Hematopoietic multipotent progenitor cell treated with erythropoietin and hydrocortisone succinate and interleukin-3 and kit ligand, for 4 days (in vitro differentiated cells): ENCODE measurements at regions not wholly inside any gene's neighbourhood (a gene's known extent, or its start where the extent isn't known, plus 50 kb on each side); places are given as distances from the start of the nearest gene placed in this dataset.
A peak's percentile ranks its signal among the peaks of the same experiment; 100 is the strongest.
"Not testable (repeated sequence)": the region's sequence is repeated elsewhere in the genome, so short reads cannot be mapped to it uniquely, and the experiment has no call there.

ENCODE experiments used
- DNase-seq: peaks from one replicate; pipeline ENCODE4 v3.0.0-alpha.2; 2015

- DNase-seq = peak; percentile 56
Measured at GRCh38 chr5:114789773-114790402, 379.8 kb downstream of the TRIM36 start.

- DNase-seq = no peak
Measured at GRCh38 chr5:114782869-114783268, 386.8 kb downstream of the TRIM36 start.

- DNase-seq = no peak
Measured at GRCh38 chr5:114782177-114782576, 387.5 kb downstream of the TRIM36 start.

GRCh38 chr5:114780290-114780689 is 389.4 kb downstream of the TRIM36 start:
- no peak for DNase-seq

GRCh38 chr5:114744406-114744805 is 382.5 kb downstream of the KCNN2 start:
- no peak for DNase-seq

- no peak for DNase-seq
Measured at GRCh38 chr5:114734238-114734637, 372.4 kb downstream of the KCNN2 start.

GRCh38 chr5:114729986-114730385 is 368.1 kb downstream of the KCNN2 start:
- no peak for DNase-seq

GRCh38 chr5:114727358-114727757 is 365.5 kb downstream of the KCNN2 start:
- no peak for DNase-seq

GRCh38 chr5:114726131-114726530 is 364.3 kb downstream of the KCNN2 start:
- DNase-seq = no peak

- DNase-seq = no peak
Measured at GRCh38 chr5:114719268-114719667, 357.4 kb downstream of the KCNN2 start.

GRCh38 chr5:114716955-114717354 is 355.1 kb downstream of the KCNN2 start:
- DNase-seq = no peak

GRCh38 chr5:114704225-114704893 is 342.5 kb downstream of the KCNN2 start:
- DNase-seq = not testable (repeated sequence)

GRCh38 chr5:114702731-114703130 is 340.9 kb downstream of the KCNN2 start:
- no peak for DNase-seq

GRCh38 chr5:114702136-114702535 is 340.3 kb downstream of the KCNN2 start:
- DNase-seq = no peak

GRCh38 chr5:114700823-114701222 is 339.0 kb downstream of the KCNN2 start:
- no peak for DNase-seq

- DNase-seq = no peak
Measured at GRCh38 chr5:114695292-114695904, 333.5 kb downstream of the KCNN2 start.

- DNase-seq = no peak
Measured at GRCh38 chr5:114686356-114686755, 324.5 kb downstream of the KCNN2 start.

- DNase-seq = no peak
Measured at GRCh38 chr5:114678778-114679177, 316.9 kb downstream of the KCNN2 start.

GRCh38 chr5:114665551-114665950 is 303.7 kb downstream of the KCNN2 start:
- DNase-seq = no peak

- no peak for DNase-seq
Measured at GRCh38 chr5:114660791-114661190, 298.9 kb downstream of the KCNN2 start.

- no peak for DNase-seq
Measured at GRCh38 chr5:114658194-114658593, 296.3 kb downstream of the KCNN2 start.

GRCh38 chr5:114657342-114658130 is 295.7 kb downstream of the KCNN2 start:
- DNase-seq = no peak

- DNase-seq = no peak
Measured at GRCh38 chr5:114649878-114650277, 288.0 kb downstream of the KCNN2 start.

GRCh38 chr5:114648940-114649339 is 287.1 kb downstream of the KCNN2 start:
- no peak for DNase-seq
